Stimulated activated CD4-positive, alpha-beta T cell treated with anti-CD3 and anti-CD28 coated beads, Interleukin-1b, Interleukin-23, amount 100 ng/mL, for 24 hours (primary cell): ENCODE measurements at regions not wholly inside any gene's neighbourhood (a gene's known extent, or its start where the extent isn't known, plus 50 kb on each side); places are given as distances from the start of the nearest gene placed in this dataset.

Experiments used
- DNase-seq, 4 experiments: peaks; one replicate each; pipeline ENCODE4 v3.0.0-alpha.2; 2020; ENCODE audit warnings: low read depth in 4 of 4, low spot score in 1 of 4

DNA sequence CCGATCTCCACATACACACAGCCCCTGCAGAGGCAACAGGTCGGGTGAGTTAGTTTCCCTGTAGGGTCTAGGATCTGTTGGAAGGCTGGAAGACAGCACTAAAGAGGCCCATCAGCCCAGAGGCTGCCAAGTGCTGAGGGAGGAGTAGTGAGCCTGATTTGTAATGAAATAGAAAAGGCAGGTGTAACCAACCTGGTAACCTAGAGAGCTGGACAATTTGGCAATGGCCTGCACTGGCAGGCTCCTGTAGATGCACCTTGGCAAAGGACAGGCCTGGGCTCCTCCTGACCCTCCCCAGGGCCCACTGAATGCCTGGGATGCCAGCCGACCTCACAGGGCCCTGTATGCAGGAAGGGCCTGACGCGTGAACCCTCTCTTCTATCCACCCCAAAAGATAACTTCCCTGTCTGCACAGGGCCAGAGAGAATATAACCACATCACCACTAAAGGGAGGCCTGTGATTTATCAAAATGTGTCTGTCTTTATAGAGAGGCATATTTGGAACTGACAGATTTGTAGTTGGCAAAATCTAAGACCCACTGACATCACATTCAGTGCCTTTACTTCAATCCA is 225.1 kb upstream of the CHRNA7 start:
- DNase-seq, result no peak

DNA sequence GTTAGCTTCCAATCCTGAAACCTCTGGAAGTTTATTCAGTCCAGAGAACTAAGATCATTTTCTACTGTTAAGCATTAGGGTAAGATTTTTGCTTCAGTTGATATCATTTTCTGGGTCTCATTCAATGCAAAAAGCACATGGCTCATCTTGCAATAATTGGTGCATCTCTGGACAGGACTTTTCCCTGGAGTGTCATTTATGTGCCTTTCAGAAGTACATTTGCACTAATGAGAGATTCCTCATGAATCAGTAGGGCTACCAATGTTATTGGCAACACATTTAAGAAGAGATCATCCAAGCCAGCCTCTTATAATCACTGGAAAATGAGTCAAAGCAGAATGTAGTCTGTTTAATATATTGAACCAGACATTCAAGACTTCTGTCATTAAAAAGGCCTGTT is 224.2 kb upstream of the CHRNA7 start:
- no peak for DNase-seq

DNA sequence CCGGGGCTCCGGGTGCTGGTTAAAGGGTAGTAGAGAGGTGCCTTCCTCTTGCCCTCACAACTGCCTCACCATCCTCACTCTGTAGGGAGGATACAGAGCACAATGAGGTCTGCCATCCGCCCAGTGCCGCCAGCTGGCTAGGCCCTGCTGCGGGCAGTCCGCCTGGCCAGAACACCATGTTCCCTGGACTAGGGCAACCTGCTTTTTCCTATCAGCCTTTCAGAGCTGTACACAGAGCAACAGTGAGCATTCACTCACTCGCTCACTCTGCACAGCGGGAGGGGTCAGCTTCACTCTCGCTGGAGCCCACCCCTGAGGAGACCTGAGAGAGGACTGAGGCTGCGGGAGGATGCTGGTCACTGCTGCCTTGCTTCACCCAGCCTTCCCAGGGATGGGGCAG is 218.7 kb upstream of the CHRNA7 start:
- DNase-seq, result no peak

DNA sequence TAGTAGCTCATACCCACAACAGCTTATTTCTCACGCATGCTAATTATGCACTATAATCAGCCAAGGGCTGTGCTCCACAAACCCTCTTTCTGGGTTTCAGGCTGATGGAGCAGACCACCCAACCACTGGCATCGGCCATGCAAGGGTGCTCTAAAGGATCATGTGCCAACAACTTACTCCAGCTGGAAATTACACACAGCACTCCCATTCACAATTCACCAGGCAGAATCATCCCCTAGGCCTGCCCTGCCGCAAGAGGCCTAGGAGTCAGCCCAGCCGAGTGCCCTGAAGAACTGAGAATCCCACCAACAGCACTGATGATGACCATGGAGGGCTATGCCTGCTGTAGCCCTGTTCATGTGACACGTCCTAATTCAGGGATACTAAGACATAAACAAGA is 216.2 kb upstream of the CHRNA7 start:
- DNase-seq, result no peak

DNA sequence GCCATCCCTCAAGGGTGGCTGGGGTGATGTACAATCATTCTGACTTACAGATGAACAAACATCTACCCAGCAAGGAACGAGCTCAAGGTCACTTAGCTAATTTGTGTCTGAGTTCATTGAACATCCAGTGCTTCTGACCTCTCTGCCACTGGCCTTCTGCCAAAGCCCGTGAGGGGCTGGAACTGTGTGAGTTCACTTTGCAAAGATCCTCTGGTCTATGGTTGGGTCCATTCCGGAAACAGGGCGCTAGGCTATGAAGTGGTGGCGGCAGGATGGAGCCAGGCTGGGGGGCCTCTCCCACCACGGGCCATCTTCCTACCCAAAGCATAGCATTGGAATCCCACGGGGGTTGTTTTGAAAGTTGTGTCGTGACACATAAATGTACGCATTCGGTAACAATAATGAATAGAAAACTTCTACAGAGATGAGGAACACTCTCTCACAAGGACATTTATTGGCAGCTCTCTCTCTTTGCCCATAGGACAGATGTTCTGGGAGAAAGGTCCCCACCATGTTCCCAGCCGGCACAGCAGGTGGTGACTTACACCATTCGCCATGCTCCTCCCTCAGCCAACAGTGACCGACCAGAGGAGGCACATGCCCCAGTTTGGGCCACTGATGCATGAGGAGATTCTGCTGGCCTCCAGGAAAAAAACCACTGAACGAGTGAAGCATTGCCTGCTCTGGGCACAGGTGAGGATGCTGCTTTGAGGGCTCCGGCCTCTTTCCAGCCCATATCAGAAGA is 214.7 kb upstream of the CHRNA7 start:
- no peak for DNase-seq

DNA sequence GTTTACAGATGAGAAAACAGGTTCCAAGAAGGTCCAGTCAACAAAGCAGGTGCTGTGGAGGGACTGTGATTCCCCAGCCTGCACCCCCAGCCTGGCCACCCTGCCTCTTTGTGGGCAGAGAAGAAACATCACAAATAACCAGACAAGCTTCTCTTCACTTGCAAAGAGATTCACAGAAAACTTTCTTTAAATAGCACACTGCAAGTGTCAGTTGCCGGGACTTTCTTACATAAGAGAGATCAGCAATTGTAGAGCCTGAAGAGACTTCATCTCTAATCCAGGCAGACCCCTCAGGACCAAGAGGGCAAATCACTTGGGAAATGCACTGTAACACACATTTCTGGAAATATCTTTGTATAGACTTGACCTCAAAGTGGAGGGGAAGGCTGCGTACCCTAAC is 207.9 kb upstream of the CHRNA7 start:
- DNase-seq, result no peak

DNA sequence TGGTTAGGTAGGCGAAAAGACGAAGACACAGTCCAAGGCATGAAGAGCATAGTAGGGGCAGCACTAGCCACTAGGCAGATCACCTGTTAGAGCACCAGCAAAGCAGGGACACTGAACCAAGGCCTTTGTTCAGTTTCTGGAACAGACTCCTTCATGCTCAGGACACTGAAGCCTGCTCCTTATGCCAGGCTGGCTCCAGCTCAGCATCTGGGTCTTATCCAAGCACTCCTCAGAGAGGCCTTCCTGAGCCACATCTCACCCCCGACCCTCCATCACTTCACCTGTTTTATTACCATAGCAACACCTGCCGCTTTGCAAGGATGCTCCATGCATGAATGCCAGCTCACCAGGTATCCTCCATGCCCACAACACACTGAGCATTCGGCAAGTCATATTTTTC is 206.3 kb upstream of the CHRNA7 start:
- DNase-seq, result no peak

DNA sequence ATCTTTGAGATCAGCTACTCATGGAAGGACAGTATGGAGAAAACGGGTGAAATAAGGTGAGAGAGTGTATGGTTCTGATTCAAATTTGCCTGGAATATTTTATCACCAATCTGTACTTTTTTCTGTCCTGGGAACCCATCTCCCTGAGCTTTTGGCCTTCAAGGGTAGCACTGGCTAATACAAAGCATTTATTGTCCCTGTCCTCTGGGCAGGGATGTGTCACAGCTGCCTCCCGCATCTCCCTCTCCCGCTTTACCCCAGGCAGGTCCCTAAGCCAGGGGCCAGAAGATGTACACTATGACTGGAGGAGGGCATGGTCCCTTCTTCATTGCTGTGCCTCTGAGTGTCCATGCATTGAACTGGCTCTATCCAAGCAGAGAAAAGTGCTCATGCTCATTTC is 201.7 kb upstream of the CHRNA7 start:
- no peak for DNase-seq

DNA sequence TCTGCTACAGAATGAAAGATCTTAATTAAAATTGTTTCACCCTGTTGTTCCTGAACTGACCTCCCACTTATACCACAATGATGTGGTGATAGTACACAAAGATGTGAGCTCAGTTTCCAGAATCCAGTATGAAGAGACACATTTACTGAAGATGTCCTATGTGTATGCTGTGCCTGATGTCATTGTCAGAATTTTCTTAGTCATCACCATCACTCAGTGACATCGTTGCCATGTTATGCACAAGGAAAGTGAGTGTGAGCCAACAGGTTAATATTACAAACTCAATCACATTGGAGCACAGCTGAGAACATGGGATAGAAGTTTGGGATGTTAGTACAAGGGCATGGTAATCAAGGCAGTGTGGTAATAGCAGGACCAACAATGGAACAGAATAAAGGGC is 199.7 kb upstream of the CHRNA7 start:
- no peak for DNase-seq

DNA sequence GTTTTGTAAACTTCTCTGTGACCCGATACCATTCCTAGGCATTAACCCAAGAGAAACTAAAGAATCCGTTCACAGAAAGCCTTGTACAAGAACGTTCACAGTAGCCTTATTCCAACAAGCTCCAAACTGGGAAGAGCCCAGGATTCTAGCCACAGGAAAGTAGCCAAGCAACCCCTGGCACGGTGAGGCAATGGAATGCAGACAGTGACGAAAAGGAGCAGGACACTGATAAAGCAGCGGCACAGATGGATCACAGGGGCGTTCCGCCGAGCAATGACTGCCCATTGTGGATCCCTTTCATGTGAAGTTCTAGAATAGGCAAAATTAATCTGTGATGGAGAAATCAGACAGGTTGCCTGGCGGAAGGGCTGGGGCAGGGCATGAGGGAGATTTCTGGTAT is 198.7 kb upstream of the CHRNA7 start:
- DNase-seq, result no peak

DNA sequence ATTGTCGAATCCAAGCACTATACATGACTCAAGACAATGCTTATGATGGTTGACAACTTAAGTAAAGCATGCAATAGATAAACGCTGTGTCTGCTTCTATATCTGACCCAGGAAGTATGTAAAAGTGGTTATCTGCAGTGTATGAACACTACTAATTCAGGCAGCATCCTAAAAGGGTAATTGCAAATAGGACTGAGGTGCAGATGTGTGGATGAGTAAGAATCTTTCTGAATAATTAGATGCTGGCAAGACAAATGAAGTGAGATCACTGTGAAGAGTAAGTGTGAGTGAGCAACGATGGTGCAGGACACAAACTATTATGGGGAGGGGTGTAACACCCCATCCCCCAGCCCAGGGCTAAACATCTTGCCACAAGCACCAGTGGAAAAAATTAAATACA is 195.7 kb upstream of the CHRNA7 start:
- no peak for DNase-seq

DNA sequence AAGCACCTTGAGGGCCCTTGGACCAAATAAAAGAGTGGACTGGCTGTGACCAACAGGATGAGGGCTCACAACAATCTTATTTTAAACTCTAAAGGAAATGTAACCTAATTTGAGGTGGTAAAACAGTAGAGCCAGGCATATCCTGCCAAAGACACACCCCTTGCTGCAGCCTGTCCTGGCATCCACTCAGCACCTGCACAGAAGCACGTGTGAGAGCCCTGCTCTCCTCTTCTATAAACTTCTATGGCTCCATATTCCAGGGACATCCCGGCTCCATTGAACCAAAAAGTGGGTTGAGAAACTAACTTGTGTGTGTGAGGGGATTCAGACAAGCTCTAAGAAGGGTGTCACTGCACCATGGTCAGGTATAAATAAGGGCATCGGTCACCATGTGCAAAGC is 190.9 kb upstream of the CHRNA7 start:
- no peak for DNase-seq

DNA sequence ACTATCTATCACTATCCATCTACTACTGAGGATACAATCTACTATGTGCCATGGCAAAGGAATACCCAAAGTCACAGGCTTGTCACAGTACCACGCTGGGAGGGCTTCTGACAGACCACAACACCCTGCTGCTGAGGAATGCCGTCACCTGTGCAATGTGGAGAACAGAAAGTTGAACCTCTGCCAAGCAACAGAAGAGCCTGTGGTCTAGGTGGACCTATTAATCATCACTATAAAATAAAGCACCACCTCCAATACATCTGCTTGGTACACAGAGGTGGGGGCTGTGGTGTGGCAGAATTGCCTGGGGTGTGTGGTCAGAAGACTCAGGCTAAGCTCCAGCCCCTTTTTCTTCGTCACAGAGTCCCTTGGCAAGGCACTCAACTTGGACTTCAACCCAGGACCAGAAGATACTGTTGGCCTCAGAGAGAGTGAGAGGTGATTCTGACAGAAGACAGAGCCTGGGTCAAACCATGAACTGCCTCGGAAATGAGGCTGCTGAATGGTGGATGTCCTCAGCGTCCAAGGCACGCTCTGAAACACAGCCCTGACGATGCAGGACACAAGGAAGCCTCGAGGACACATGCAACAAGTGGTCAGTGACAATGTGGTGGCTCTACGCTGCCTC is 189.4 kb upstream of the CHRNA7 start:
- no peak for DNase-seq

DNA sequence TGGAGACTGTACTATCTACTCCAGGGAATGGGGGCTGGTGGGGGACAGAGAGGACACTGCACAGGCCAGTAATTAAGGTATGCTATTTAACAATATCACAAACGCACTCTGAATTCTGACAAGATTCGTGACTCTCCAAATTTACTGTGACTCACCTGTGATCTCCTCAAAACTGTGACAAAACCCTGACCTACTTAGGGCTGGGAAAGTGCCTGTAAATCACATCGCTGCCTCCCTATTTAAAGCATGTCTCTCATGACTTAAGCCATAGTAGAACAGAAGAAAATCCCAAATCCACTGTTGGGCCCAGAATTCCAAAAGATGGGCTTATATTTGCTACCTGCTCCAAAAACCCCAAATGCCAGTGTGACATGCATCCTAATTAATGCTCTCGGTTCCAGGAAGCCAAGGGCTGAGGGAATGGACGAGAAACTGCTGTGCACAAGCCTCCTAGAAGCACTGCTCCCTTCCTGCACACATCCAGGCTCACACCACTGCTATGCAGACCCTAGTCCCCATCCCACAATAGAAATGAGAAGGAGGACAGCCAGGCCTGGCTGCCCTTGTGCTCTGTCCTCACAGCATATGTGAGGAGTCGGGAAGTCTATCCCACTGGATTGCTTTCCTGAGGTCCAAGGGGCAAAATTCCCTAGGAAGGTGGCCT is 187.7 kb upstream of the CHRNA7 start:
- no peak for DNase-seq

DNA sequence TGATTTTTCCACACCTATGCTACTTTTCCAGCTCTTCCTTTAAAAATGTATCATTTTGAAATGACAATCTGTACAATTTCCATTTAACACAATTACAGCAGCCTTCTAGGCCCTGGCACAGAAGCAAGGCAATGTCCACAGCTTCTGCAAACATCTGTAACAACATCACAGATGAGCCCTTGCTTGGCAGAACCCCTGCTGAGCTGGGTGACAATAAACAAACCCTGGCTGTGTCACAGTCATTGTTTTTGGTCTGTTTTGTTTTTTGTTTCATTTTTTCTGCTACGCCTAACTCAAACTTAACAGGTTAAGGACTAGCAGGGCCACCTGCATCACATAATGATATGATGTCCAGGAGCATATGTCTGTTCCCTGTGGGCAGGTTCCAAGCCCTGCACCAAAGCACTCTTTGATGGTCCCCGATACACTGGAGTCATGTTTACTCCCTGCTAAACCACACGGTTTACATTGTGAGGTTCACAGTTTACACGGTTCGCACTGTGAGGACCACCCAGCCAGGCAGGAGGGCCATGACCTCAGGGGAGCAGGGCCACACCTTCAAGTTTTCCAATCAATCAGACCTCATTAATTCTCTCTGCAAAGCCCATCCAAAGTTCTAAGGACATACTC is 186.8 kb upstream of the CHRNA7 start:
- DNase-seq, result no peak

DNA sequence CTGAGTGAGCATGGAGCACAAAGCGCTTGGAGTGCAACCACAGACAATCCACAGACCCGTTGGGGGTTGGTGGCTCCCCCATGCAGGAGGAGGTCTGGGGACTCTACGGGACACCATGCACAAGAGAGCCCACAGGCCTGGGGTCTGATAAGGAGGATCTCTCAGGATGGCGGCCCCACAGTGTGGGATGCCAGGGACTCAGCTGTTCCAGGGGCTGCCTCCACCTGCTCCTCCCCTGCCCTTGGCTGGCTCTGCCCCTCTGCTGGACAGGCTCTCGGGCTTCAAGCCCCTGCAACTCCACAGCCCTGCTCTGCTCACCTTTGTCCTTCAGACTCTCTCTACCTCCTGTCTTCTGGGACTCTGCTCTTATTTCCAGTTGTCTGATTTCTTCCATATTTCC is 184.5 kb upstream of the CHRNA7 start:
- no peak for DNase-seq

DNA sequence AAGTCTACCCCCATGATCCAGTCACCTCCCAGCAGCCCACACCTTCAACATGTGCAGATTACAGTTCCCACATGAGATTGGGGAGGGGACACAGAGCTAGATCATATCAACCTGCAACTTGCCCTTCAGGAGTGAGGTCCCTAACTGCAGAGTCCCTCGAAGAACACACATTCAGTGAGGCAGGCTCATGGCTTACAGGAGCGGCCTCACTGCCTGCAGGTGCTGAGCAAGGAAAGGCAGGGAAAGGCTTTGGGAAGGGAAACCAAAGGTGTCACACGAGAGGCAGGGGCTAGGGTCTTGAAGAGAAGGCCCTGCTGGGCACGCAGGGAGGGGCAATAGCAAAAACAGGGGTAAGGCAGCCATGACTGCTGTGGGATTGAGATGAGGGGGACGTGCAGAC is 182.4 kb upstream of the CHRNA7 start:
- no peak for DNase-seq

DNA sequence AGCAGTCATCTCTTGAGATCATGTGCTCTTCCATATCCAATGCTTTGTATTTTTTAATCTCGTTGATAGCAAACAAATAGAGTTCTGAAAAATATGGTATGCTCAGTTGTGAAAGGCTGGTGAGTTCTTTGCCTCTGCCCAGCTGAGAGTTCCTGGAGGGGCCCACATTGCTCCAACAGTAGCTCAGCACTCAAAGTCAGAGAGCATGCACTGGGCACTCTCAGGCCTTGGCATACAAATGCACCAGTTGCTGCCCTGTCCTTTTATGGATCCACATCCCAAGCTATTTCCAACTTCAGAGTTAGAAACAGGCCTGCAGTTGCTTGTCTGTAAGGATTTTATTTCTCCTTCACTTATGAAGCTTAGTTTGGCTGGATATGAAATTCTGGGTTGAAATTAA is 181.7 kb upstream of the CHRNA7 start:
- no peak for DNase-seq

DNA sequence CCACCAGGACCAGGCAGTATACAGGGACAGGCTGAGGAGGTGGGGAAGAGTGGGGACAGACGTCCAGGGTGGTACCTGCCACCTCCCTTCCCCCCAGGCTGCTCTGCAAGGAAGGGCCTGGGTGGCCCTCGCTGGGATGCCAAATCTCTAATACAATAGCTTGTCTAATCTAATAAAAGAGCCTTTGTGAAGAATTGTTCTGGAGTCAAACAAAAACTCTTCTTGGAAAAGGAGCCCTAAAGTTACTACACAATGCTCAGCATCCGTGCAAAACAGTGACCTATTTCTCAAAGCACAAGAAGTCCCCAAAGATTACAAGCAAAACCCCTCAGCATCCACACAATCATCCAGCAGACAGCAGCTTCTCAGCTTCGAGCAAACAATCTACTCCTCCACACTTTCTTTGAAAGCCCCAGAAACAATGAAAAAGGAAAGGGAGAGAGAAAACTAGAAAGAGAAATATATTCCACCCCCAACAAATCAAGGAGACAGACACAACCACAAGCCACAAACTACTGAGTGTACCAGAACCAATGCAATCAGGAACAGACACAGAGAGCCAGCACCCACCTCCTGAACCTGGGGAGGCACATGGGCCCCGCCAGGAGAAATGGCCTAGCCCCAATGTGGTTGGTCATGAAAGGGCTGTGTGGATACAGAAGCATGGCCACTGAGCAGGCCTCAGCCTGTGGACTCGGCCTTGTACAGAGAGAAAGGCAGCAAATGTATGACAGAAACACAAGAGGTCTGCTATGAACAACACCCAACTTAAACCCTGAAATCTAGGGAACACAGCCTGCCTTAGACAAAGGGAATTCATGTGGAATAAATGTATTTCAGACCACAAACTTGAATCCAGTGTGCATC is 177.1 kb upstream of the CHRNA7 start:
- DNase-seq, result no peak

DNA sequence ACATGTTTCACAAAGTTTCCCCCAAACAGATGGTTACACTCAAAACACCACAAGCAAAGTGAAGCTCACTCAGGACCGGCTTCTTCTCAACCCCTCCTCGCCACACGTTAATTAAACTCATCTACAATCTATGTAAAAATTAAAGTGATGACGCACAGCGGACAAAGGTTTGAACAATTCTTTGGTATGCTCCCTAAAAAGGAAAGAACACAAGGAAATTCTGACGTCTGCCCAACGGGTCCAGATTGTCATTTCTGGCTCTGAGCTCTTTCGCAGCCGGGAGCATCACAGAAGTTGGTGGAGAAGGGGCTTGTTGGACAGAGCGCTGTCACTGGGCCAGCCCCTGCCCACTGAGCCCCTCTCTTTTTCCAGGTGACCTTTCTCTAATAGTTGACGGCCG is 173.7 kb upstream of the CHRNA7 start:
- no peak for DNase-seq

DNA sequence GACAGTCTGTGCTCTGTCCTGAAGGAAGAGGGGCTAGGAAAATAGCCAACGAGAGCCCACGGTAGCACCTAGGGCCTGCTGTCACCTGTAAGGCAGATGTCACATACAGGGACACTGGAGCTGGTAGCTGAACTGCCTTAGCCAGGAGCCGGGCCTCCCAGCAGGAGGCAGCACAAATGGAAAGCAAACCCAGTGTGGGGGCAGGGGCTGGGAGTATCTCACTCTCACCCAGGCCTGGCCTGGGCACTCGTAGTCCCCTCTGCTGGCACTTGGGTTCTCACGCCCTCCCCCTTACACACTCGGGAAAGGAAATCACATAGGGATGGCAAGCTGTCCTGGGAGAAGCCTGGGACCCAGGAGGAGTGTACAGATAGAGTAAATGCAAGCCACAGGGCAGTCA is 173.1 kb upstream of the CHRNA7 start:
- DNase-seq, result no peak
